Left lung (tissue), 4 donors: ENCODE measurements at regions not wholly inside any gene's neighbourhood (a gene's known extent, or its start where the extent isn't known, plus 50 kb on each side); places are given as distances from the start of the nearest gene placed in this dataset.

Source experiments
- ATAC-seq: fragments of 200-7000 bp; cut with Tn5 transposase; one replicate; pipeline ENCODE4 v1.9.1; 2020; ENCODE audit warnings: moderate library complexity
- DNase-seq, 4 donors: peaks; one replicate each; pipeline ENCODE4 v3.0.0-alpha.2; 2013 to 2020
- H3K27ac ChIP-seq, 2 donors: fragments of 200-600 bp; sonication (generic) in 1 of 2; one replicate each; pipeline versions ENCODE4 v1.5.0 to v1.8.0; 2020 to 2021
- H3K27me3 ChIP-seq, 2 donors: fragments of 200-600 bp; sonication (generic) in 1 of 2; one replicate each; pipeline versions ENCODE4 v1.5.0 to v1.8.0; 2020 to 2021
- H3K36me3 ChIP-seq, 2 donors: fragments of 200-600 bp; sonication (generic) in 1 of 2; one replicate each; pipeline versions ENCODE4 v1.5.0 to v1.8.0; 2020 to 2021
- H3K4me1 ChIP-seq, 2 donors: fragments of 200-600 bp; one replicate each; pipeline ENCODE4 v1.8.0; 2021
- H3K4me3 ChIP-seq, 2 donors: fragments of 200-600 bp; sonication (generic) in 1 of 2; one replicate each; pipeline versions ENCODE4 v1.5.0 to v1.8.0; 2020 to 2021; ENCODE audit warnings: mild to moderate bottlenecking in 1 of 2
- H3K9me3 ChIP-seq, 2 donors: fragments of 200-600 bp; sonication (generic) in 1 of 2; one replicate each; pipeline versions ENCODE4 v1.5.0 to v1.8.0; 2020 to 2021
- intact Hi-C, 2 donors: fragments of 100-400 bp; cut with DNase I; formaldehyde crosslinking; loops; one replicate each; pipeline versions ENCODE4 v1.11.2 to v1.14.2; 2022
- TF ChIP-seq, protein P1 (sequence below), 2 donors: fragments of 200-600 bp; sonication (generic) in 1 of 2; IDR thresholded peaks; one replicate each; pipeline versions ENCODE4 v1.5.0 to v1.8.0; 2021; ENCODE audit warnings: antibody characterized with exemption in 2 of 2
- donor health status: DM: no; HTN: yes; CAD: no.
- donor health status: DM: no; HTN: no; CAD: no.

DNA sequence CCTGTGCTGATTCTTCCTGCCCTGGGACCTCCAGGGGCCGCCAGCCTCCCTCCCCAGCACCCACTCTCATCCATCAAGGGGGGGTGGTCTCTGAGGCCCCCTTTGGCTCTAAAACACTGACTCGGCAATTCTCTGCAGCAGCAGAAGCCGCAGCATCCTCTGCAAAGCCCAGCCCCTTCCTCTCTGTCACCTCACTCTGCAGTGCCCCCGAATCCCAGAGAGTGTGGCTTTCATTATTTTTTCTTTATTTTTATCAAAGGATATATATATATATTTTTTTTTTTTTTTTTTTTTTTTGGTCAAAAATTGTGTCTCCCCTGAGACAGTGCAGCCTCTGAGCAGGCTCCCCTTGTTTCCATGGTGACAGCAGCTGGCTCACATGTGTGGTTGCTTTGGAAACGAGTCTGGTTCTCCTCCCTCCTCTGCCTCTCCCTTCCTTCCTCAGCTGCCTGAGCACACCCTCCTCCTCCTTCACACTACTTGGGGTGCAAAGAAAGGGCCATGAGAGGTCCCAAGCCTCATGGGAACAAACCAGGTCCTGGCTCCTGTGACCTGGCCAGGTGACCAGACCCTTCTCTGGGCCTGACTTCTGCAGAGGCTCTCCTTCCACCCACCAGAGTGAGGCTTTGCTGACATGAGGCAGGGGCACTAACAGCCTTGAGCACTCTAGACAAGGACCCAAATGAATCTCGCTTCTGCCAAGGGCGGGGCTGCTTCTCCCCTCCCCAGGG lies 100.5 kb downstream of the LRRC74A start:
- DNase-seq = peak in 1 of 4 donors; percentile 76
- no peaks in the 10 kb centered on the region for H3K27me3 ChIP-seq
- intact Hi-C loops = no loop called here
- peak; percentile 33 for ATAC-seq
- H3K4me3 ChIP-seq = no peak overlapping the region
- no peaks in the 10 kb centered on the region for H3K9me3 ChIP-seq
- TF ChIP-seq, protein P1, sequence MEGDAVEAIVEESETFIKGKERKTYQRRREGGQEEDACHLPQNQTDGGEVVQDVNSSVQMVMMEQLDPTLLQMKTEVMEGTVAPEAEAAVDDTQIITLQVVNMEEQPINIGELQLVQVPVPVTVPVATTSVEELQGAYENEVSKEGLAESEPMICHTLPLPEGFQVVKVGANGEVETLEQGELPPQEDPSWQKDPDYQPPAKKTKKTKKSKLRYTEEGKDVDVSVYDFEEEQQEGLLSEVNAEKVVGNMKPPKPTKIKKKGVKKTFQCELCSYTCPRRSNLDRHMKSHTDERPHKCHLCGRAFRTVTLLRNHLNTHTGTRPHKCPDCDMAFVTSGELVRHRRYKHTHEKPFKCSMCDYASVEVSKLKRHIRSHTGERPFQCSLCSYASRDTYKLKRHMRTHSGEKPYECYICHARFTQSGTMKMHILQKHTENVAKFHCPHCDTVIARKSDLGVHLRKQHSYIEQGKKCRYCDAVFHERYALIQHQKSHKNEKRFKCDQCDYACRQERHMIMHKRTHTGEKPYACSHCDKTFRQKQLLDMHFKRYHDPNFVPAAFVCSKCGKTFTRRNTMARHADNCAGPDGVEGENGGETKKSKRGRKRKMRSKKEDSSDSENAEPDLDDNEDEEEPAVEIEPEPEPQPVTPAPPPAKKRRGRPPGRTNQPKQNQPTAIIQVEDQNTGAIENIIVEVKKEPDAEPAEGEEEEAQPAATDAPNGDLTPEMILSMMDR (IDR thresholded peaks at IDR 0.05) = no peak
- H3K27ac ChIP-seq = no peak overlapping the region
- peaks cover 3 to 26% of the 10 kb centered on the region in 2 donors for H3K4me1 ChIP-seq
- no peaks in the 10 kb centered on the region for H3K36me3 ChIP-seq

DNA sequence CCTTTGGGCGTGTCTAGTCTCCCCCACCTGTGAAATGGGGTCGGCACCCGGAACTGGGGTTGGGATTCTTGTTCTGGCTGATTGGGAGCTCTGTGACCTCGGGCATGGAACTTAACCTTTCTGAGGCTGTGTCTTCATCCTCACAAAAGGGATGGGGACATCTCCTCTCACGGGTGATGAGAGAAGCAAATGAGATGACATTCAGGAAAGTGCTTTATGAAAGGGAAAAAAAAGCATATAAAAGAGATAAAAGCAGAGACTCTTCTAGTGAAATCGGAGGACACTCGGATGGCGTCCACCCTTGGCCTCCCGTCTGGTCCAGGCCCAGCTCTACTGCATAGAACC lies 98.9 kb downstream of the LRRC74A start:
- Histone ChIP-seq H3K27ac (no peak overlapping the region), H3K4me1 (peaks cover 7 to 30% of the 10 kb centered on the region in 2 donors), H3K4me3 (no peak overlapping the region), H3K27me3 (no peaks in the 10 kb centered on the region), H3K36me3 (no peaks in the 10 kb centered on the region), H3K9me3 (no peaks in the 10 kb centered on the region)
- TF ChIP-seq, protein P1 (IDR thresholded peaks at IDR 0.05) = no peak
- no peak for DNase-seq
- intact Hi-C loops = no loop called here
- ATAC-seq = no peak

DNA sequence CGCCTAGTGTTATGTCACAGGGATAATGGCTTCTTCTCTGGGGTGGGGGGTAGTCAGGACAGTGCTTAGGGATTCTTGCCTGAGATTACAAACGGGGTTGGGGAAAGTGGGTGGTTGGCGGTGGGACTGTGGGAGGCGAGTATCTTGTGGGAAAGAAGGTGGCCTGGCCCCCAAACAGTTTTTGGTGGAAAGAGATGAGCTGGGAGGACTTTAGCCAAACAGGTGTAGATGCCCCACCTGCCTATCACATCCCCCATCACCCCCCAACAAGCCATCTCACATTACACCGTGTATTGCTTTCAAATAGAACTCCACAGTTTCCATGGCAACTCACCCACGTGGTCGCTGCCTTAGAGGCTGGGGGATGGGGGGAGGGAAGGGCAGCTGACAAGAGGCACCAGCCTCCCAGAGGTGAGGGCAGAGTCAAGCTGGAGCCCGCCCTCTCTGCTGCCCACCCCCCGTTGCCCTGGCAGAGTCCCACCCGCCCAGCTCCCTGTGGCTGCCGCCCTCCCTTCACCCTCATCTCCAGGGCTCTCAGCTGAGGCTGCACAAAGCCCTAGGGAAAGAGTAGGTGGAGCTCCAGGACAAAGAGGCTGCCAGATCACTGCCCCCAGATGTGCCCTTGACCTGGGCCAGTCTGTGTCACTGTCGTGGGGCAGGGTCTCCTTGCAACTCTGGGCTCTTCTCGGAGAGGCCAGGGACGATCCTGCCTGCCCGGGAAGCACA lies 98.3 kb downstream of the LRRC74A start:
- H3K4me3 ChIP-seq = no peak overlapping the region
- ATAC-seq (no peak), DNase-seq (peak in 1 of 4 donors; percentile 90)
- H3K27me3 ChIP-seq = no peaks in the 10 kb centered on the region
- intact Hi-C loops = no loop called here
- peaks cover 13 to 30% of the 10 kb centered on the region in 2 donors for H3K4me1 ChIP-seq
- H3K9me3 ChIP-seq = no peaks in the 10 kb centered on the region
- no peaks in the 10 kb centered on the region for H3K36me3 ChIP-seq
- TF ChIP-seq, protein P1 (IDR thresholded peaks at IDR 0.05) = no peak
- no peak overlapping the region for H3K27ac ChIP-seq

DNA sequence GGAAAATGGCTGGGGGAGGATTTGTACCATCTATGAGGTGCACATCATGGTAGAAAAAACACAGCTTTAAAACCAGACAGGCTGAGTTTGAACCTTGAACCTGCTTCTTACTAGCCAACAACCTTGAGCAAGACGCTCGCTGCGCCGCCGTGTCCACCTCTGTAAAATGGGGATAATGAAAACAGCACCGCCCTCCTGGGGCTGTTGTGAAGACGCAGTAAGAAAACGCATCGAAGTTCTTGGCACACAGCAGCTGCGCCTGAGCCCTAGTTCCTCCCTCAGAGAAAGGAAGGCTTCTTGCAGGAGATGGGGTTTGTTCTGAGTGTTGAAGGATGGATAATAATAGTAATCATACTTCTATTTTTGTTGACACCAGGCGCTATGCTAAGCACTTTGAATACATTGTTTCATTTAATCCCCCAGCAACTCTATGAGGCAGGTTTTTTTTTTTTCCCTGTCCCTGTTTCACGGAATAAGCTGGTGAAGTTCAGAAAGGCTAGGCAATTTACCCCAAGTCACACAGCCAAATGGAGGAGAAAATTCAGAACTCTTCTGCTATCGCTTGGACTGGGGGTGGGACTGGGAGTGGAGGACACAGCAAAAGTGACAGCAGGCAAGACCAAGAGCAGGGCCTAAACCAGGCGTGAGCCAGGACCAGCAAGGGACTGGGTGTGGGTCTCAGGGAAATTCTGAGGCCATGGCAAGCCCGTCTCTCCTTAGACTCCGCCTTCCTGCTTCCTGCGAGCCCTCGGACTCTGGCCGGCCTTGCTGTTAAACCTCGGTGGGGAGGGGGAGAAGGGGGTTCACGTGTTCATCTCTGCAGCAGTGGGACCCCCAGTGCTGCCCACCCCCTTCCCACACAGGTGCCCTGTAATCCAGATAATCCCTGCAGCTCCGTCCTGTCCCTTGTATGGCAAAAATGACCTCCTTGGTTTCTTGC lies 97.5 kb downstream of the LRRC74A start:
- no peak for ATAC-seq
- intact Hi-C loops = no loop called here
- Histone ChIP-seq H3K4me3 (no peak overlapping the region), H3K27ac (no peak overlapping the region), H3K27me3 (no peaks in the 10 kb centered on the region), H3K9me3 (no peaks in the 10 kb centered on the region), H3K36me3 (no peaks in the 10 kb centered on the region), H3K4me1 (peaks cover 21 to 33% of the 10 kb centered on the region in 2 donors)
- DNase-seq = no peak
- TF ChIP-seq, protein P1 (IDR thresholded peaks at IDR 0.05) = no peak
